HG03175 (cell line): ENCODE measurements at regions not wholly inside any gene's neighbourhood (a gene's known extent, or its start where the extent isn't known, plus 50 kb on each side); places are given as distances from the start of the nearest gene placed in this dataset.
"Not testable (repeated sequence)": the region's sequence is repeated elsewhere in the genome, so short reads cannot be mapped to it uniquely, and the experiment has no call there.

Source experiments
- ATAC-seq: cut with Tn5 transposase; IDR thresholded peaks from one replicate; pipeline ENCODE4 v1.9.1; 2021; ENCODE audit warnings: mild to moderate bottlenecking, moderate library complexity; ENCODE audit not compliant: unreplicated experiment

GRCh38 chr3:43838009-43838758 is 147.4 kb downstream of the ABHD5 start:
- ATAC-seq, result no peak

GRCh38 chr3:43838877-43839276 is 148.1 kb downstream of the ABHD5 start:
- ATAC-seq, result no peak

- no peak for ATAC-seq
These were observed 152.6 kb downstream of the ABHD5 start for GRCh38 chr3:43843386-43843785.

GRCh38 chr3:43844757-43845156 is 154.0 kb downstream of the ABHD5 start:
- ATAC-seq, result no peak

- not testable (repeated sequence) for ATAC-seq
These were observed 154.8 kb downstream of the ABHD5 start for GRCh38 chr3:43845553-43845952.

- no peak for ATAC-seq
These were observed 161.3 kb downstream of the ABHD5 start for GRCh38 chr3:43852066-43852465.

- no peak for ATAC-seq
These were observed 163.5 kb downstream of the ABHD5 start for GRCh38 chr3:43854283-43854682.

GRCh38 chr3:43854916-43855315 is 164.2 kb downstream of the ABHD5 start:
- ATAC-seq, result no peak

GRCh38 chr3:43855674-43856299 is 165.0 kb downstream of the ABHD5 start:
- ATAC-seq, result peak; percentile 63

- ATAC-seq, result no peak
These were observed 165.6 kb downstream of the ABHD5 start for GRCh38 chr3:43856351-43856750.

- ATAC-seq, result no peak
These were observed 166.0 kb downstream of the ABHD5 start for GRCh38 chr3:43856761-43857160.

GRCh38 chr3:43857361-43858293 is 166.9 kb downstream of the ABHD5 start:
- ATAC-seq, result no peak

GRCh38 chr3:43858294-43858701 is 167.6 kb downstream of the ABHD5 start:
- ATAC-seq, result no peak

GRCh38 chr3:43859766-43860165 is 169.0 kb downstream of the ABHD5 start:
- no peak for ATAC-seq

- ATAC-seq, result no peak
These were observed 170.9 kb downstream of the ABHD5 start for GRCh38 chr3:43861635-43862034.

GRCh38 chr3:43862470-43862869 is 171.7 kb downstream of the ABHD5 start:
- no peak for ATAC-seq

- ATAC-seq, result no peak
These were observed 172.5 kb downstream of the ABHD5 start for GRCh38 chr3:43862992-43863805.

- no peak for ATAC-seq
These were observed 173.5 kb downstream of the ABHD5 start for GRCh38 chr3:43863966-43864933.

GRCh38 chr3:43865351-43865750 is 174.6 kb downstream of the ABHD5 start:
- no peak for ATAC-seq
